Stimulated activated CD8-positive, alpha-beta memory T cell treated with anti-CD3 and anti-CD28 coated beads, Interleukin-15, amount 100 ng/mL, for 48 hours (primary cell): ENCODE measurements at regions not wholly inside any gene's neighbourhood (a gene's known extent, or its start where the extent isn't known, plus 50 kb on each side); places are given as distances from the start of the nearest gene placed in this dataset.

Experiments
- DNase-seq, 2 donors: peaks; one replicate each; pipeline ENCODE4 v3.0.0-alpha.2; 2020; ENCODE audit warnings: low read depth in 2 of 2

- no peak for DNase-seq
These were observed 246.0 kb upstream of the GADL1 start for GRCh38 chr3:31140470-31140869.

DNA sequence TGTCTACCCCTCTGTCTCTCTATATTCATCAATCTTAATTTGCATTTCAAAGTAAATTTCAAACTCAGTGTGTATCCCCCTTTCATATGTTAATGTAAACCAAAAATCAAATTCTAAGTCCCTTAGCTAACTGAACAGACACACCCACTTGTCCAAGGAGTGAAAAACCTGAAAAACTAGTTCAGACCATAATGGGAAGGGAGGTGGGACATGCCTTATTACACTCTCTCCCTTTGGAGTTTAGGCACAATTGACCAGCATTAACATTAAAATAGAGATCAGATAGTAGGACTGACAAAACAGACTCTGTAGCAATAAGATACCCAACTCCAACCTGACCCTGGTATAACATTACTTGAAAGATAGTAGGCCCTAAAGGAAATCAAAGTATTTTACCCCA lies 247.7 kb upstream of the GADL1 start:
- DNase-seq = no peak

DNA sequence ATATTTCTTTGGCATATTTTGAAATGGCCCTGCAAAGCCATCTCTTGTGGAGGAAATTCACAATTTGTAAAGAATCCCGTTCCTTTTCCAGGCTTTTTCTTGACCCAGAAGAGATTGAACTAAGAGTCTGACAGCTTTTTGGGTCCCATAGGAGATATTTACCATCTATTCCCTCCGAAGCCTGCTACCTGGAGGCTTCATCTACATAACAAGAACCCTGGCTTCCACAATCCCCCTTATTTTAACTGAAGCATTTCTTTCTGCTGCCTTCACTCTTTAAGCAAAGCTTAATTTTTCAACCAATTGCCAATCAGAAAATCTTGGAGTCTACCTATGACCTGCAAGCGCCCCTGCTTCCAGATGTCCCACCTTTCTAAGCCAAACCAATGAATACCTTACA lies 248.1 kb upstream of the GADL1 start:
- no peak for DNase-seq

- no peak for DNase-seq
These were observed 250.6 kb upstream of the GADL1 start for GRCh38 chr3:31145062-31145461.

- no peak for DNase-seq
These were observed 253.1 kb upstream of the GADL1 start for GRCh38 chr3:31147550-31147949.

GRCh38 chr3:31157047-31157694 lies 262.7 kb upstream of the GADL1 start:
- DNase-seq = no peak

- DNase-seq = no peak
These were observed 263.6 kb upstream of the GADL1 start for GRCh38 chr3:31157893-31158620.

GRCh38 chr3:31159331-31160039 lies 265.0 kb upstream of the GADL1 start:
- no peak for DNase-seq

- DNase-seq = no peak
These were observed 267.4 kb upstream of the GADL1 start for GRCh38 chr3:31161889-31162288.

- no peak for DNase-seq
These were observed 269.9 kb upstream of the GADL1 start for GRCh38 chr3:31164381-31164780.

GRCh38 chr3:31165399-31165860 lies 271.0 kb upstream of the GADL1 start:
- DNase-seq = no peak

DNA sequence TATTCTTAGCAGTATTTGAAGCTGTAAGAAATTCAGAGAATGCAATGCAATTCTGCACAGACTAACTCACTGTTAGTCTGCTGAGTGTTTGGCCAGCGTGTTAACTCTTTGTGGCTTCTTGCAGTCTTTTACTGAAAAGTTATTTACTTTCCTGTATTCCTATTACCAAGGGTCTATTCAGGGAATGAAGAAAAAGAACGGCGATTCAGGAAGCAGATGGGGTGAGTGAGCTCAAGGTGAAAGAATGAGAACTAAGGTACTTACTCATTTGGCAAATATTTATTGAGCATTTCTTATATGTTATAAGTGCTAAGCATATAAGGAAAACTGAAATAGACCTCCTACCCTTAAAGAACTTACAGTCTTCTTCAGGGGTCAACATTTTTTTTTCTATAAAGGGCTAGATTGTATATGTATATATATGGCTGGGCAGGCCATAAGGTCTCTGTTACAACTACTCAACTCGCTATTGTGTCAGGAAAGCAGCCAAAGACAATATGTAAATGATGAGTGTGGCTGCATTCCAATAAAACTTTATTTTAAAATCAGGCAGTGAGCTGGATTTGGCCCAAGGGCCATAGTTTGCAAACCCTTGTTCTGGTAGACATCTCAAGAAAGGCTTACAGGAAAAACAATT lies 271.9 kb upstream of the GADL1 start:
- DNase-seq = no peak

DNA sequence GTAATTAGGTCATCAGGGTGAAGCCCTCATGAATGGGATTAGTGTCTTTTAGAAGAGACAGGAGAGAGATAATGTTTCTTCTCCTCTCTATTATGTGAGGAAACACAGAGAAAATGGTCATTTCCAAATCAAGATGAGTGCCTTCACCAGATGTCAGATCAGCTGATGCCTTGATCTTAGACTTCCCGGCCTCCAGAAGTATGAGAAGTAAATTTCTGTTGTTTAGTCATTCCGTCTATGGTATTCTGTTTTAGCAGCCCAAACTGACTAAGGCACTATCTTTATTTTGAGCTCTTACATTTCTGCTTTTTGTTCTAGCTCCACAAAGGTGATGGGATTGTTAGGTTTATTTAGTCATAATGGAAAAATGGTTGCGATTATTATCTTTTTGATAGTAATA lies 273.2 kb upstream of the GADL1 start:
- DNase-seq = no peak

GRCh38 chr3:31170932-31171670 lies 276.6 kb upstream of the GADL1 start:
- DNase-seq = no peak

GRCh38 chr3:31172336-31172735 lies 277.9 kb upstream of the GADL1 start:
- DNase-seq = no peak

DNA sequence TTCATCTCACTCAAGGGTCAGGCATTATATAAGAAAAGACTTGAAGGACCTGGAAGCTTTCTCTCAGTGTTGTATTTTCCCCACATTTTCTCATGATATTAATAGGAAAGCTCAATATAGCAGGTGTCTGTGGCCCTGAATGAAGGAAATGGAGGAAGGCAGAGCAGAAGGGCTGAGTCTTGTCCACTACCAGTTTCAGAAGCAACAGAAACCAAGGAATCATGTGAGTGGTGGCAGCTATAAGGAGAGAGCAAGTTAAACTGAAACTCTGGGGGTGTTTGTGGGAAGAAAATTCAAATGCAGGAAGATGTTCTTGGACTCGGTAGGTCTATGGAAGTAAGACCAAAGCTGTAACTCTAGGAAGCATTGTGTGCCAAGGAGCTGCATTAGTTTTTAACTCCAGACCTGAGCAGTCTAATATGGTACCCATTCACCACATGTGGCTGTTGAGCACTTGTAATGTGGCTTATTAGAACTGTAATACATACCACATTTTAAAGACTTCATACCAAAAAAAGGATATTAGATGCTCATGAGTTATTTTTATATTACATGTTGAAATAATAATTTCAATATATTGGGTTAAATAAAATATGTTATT lies 278.8 kb upstream of the GADL1 start:
- DNase-seq = no peak

DNA sequence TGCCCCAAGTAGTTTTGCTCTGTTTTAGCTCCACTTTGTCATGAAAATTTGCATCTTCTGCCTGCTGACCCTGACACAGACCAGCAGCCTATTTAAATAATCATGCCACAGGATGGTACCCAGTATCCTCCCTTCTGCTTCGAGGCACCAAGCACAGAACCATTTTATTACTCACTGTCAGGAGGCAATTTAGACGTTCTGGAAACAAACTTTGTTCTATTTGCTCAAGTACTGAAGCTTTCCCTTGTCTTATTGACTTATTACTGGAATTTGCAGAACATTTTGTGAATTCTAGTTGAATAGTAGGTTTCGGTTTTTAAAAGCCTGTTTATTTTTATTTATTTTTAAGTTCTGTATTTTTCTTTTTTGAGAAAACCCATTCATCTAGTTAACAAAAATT lies 279.6 kb upstream of the GADL1 start:
- DNase-seq = no peak

DNA sequence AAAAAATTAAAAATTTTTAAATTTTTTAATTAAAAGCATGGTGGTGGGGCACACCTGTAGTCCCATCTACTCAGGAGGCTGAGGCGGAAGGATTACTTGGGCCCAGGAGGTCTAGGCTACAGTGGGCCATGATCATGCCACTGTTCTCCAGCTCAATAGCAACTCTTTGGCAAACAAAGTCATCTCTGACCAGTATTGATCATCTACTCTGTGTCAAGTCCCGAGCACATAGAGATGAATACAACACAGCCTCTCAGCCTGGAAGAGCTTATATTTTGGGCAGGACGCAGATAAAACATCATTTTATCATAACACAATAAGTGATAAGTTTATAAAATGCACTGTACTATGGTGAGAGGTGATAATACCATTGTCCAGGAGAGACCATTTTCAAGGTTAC lies 281.6 kb upstream of the GADL1 start:
- DNase-seq = no peak

DNA sequence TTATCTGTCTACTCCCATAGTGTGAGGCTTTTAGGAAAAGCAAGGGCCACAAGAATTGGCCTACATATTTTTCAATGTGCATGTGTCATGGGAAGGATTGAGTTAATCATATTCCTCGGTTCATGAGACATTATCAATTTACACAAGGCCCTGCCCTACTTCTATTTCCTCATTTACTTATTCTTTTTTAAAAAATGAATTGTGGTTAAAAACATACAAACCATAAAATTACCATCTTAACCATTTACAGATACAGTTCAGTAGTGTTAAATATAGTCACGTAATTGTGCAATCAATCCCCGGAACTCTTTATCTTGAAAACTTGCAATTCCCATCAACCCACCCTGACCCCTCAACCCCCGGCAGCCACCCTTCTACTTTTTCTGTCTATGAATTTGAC lies 284.0 kb upstream of the GADL1 start:
- DNase-seq = no peak

DNA sequence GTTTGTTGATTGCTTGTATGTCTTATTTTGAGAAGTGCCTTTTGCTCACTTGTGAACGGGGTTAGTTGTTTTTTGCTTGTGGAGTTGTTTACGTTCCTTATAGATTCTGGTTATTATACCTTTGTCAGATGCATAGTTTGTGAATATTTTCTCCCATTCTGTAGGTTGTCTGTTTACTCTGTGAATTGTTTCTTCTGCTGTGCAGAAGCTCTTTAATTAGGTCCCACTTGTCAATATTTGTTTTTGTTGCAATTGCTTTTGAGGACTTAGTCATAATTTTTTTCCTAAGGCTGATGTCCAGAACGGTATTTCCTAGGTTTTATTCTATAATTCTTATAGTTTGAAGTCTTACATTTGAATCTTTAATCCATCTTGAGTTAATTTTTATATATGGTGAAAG lies 285.3 kb upstream of the GADL1 start:
- DNase-seq = no peak

DNA sequence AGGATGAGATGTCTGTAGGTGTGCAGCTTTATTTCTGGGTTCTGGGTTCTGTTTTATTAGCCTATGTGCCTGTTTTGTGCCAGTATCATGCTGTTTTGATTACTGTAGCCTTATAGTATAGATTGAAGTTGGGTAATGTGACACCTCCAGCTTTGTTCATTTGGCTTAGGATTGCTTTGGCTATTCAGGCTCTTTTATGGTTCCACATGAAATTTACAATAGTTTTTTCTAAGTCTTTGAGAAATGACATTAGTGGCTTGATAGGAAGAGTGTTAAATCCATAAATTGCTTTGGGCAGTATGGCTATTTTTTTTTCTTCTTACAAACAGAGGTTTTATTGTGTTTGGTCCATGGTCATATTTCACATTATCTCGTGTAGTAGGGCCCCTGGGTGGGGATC lies 285.8 kb upstream of the GADL1 start:
- no peak for DNase-seq
